HG03575 (cell line): ENCODE measurements at regions not wholly inside any gene's neighbourhood (a gene's known extent, or its start where the extent isn't known, plus 50 kb on each side); places are given as distances from the start of the nearest gene placed in this dataset.
"Not testable (repeated sequence)": the region's sequence is repeated elsewhere in the genome, so short reads cannot be mapped to it uniquely, and the experiment has no call there.

Experiments
- ATAC-seq: cut with Tn5 transposase; IDR thresholded peaks from one replicate; pipeline ENCODE4 v1.9.1; 2021; ENCODE audit not compliant: unreplicated experiment, insufficient number of reproducible peaks, low FRiP score; ENCODE audit errors: extremely low read depth

GRCh38 chr4:175253184-175253902, 335.2 kb downstream of the ADAM29 start:
- no peak for ATAC-seq

DNA sequence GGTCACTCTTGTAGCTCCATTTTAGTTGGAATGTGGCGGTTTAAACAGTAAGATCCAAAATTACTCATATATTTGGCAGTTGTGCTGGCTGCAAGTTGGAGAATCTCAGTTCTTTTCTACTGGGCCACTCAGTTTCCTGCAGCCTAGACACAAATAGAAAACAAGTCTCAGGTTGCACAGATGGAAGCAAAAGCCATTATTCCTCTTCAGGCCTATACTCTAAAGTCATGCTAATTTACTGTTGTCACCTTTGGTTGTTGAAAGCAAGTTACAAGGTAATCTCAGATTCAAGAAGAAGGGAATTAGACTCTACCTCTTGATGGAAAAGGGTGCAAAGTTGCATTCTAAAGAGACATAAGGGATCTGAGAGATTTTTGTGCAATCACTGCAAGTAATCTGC, 345.4 kb downstream of the ADAM29 start:
- ATAC-seq, result no peak

GRCh38 chr4:175271010-175271630, 353.0 kb downstream of the ADAM29 start:
- ATAC-seq, result peak; percentile 56

DNA sequence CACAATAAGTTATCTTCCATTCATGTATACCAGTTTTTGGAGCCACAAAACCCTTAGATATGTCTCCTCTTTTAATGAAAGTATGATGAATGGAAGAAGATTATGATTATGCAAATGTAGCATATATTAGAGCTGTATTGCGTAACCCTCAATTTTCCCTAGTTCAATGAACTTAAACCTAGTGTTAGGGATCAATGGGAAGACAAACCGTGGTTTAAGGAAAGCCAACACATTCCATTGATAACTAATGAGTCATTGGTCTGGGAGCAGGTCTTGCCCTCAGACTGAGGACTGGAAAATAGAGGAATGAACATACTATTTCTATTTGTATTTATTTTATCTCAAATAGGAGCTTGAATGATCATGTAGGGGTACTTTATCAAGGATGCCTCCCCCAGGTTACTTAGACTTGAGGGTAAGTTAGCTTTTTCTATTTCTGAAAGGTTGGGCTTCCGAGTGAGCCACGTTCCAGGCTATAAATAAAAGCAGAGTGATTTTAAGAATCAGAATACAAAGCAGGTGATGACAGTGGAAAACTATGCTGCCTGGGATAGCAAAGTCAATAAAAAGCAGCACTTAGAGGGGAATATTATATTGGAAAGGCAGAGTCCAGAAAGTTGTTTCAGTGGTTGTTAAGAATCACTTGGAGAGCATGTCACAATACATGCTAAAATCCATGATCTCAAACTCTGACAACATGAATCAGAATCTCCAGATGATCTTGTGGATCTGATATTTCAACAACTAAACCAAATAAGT, 356.0 kb downstream of the ADAM29 start:
- no peak for ATAC-seq

GRCh38 chr4:175277816-175278215, 359.7 kb downstream of the ADAM29 start:
- no peak for ATAC-seq

DNA sequence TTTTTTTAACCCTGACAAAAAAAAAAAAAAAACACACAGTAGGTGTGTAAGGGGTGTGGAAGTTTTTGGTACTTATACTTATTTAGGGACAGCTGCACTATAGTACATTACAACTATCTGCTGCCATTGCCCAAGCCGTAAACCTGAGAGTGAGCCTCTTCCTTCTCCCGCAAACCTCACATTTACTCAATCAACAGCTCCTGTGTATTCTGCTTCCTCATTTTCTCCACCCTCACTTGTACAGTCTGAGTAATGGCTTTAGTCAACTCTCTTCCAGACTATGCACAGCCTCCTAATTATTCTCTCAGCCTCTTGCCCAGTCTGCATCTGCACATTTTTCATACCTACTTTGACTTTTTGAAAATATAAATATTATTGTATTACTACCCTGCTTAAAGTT, 362.0 kb downstream of the ADAM29 start:
- no peak for ATAC-seq

GRCh38 chr4:175281894-175282293, 363.7 kb downstream of the ADAM29 start:
- ATAC-seq, result no peak

DNA sequence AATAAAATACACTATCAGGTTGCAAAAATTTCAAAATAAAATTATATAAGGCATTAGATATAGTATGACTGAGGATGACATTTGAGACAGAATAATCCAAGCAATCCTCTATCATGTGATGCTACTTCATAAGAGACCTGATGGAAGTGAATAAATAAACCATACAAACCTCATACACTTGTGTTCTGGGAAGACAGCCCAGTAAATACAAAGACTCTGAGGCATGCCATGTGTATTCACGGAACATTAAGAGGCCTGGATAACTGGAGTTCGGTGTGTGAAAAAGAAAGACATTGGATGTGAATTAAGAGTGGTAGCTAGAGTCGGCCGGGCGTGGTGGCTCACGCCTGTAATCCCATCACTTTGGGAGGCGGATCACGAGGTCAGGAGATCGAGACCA, 364.2 kb downstream of the ADAM29 start:
- ATAC-seq, result no peak

- ATAC-seq, result no peak
Measured at GRCh38 chr4:175290401-175290800, 372.2 kb downstream of the ADAM29 start.

DNA sequence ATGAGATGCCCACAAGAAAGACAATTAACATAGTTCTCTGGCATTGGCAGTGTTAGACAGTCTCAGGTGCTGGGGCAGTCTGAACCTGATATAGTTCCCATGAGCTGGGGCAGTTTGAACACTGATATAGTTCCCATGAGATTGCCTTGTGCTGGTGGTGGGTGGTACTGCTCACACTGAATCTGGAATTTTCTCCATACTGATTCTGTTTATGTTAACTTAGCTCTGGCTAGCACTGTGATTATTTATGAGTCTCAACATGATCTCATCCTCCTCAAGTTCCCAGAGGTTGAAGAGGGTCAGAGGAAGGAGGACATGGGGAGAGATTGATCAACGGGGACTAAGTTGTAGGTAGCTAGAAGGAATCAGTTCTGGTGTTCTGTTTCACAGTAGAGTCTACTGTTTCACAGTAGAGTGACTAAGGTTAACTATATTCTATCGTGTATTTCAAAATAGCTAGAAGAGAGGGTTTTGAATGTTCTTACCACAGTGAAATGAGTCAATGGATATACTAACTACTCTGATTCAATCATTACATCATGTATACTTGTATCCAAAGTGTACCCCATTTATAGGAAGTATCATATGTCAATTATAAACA, 379.9 kb downstream of the ADAM29 start:
- ATAC-seq, result no peak

DNA sequence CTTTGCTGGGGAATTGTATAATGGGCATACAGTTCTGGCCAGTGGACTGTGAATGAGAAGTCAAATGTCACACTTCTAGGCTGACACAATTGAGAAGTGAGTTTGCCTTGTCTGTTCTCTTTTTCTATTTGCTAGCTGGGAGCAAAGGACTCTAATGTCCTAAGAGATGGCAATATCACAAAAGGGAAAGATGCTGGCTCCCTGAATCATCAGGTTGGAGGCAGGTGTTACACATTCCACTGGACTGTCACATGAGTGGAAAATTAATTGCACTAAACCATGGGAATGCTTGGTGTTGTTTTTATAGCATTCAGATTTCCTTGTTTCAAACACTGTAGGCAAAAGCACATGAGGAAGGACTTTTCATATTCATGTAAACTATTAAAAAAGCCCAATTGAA, 388.3 kb downstream of the ADAM29 start:
- no peak for ATAC-seq

GRCh38 chr4:175307326-175307725, 389.2 kb downstream of the ADAM29 start:
- no peak for ATAC-seq

DNA sequence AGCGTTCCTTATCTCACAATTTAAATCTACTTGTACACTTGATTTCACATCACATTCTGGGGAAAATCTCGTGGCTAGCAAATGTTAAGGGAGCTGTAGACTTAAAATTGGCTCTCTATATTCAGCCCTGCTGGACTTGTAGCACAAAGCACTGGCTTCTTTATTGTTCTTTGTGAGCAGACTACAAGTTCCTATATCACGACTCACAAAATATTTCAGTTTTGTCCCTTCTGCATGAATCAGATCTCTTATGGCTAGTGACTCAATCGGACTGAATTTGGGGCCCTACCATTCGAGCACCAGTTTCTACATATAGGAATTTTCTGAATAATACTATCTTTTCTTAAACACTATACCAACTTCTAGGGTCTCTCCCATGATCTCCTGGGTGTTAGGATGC, 390.1 kb downstream of the ADAM29 start:
- no peak for ATAC-seq

DNA sequence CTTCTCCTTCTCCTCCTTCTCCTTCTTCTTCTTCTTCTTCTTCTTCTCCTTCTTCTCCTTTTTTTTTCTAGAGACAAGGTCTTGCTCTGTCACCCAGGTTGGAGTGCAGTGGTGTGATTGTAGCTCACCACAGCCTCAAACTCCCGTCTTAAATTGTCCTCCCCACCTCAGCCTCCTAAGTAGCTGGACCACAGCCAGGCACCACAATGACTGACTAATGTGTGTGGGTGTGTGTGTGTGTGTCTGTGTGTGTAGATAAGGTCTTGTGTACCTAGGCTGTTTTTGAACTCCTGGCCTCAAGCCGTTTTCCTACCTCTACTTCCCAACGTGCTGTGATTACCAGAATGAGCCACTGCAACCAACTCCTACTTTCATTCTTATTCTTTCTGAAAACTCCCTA, 390.9 kb downstream of the ADAM29 start:
- ATAC-seq, result no peak

DNA sequence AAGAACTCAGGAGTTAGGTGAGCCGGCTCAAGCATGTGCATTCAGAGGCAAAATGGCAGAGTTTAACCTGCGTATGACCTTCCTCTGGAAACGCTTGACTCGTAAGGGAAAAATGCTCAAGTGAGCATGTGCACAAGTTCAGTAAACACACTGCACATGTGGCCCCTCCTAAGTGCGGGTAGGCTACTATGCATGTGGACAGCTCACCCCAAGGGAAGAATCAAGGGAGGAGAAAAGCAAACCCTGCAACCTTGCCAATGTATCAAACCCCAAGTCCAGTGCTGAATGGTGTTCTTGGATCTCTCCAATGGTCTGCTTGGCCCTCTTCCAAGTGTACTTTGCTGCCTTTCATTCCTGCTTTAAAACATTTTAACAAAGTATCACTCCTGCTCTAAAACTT, 407.1 kb downstream of the ADAM29 start:
- no peak for ATAC-seq

GRCh38 chr4:175326796-175327195, 408.6 kb downstream of the ADAM29 start:
- no peak for ATAC-seq

GRCh38 chr4:175330236-175330635, 412.1 kb downstream of the ADAM29 start:
- no peak for ATAC-seq

GRCh38 chr4:175330652-175331051, 412.5 kb downstream of the ADAM29 start:
- ATAC-seq, result no peak

GRCh38 chr4:175335331-175335730, 417.2 kb downstream of the ADAM29 start:
- ATAC-seq, result no peak

GRCh38 chr4:175336570-175336969, 418.4 kb downstream of the ADAM29 start:
- not testable (repeated sequence) for ATAC-seq
